ENCODE measurements at regions not wholly inside any gene's neighbourhood (a gene's known extent, or its start where the extent isn't known, plus 50 kb on each side); places are given as distances from the start of the nearest gene placed in this dataset.

- TF ChIP-seq EZH2 (IDR thresholded peaks at IDR 0.05; ENCODE audit: insufficient read depth, low read length): no peak
- TF ChIP-seq, protein P1, sequence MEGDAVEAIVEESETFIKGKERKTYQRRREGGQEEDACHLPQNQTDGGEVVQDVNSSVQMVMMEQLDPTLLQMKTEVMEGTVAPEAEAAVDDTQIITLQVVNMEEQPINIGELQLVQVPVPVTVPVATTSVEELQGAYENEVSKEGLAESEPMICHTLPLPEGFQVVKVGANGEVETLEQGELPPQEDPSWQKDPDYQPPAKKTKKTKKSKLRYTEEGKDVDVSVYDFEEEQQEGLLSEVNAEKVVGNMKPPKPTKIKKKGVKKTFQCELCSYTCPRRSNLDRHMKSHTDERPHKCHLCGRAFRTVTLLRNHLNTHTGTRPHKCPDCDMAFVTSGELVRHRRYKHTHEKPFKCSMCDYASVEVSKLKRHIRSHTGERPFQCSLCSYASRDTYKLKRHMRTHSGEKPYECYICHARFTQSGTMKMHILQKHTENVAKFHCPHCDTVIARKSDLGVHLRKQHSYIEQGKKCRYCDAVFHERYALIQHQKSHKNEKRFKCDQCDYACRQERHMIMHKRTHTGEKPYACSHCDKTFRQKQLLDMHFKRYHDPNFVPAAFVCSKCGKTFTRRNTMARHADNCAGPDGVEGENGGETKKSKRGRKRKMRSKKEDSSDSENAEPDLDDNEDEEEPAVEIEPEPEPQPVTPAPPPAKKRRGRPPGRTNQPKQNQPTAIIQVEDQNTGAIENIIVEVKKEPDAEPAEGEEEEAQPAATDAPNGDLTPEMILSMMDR (IDR thresholded peaks at IDR 0.05; ENCODE audit: insufficient read depth, low read depth, low read length): no peak
- peaks cover 3% of the 10 kb centered on the region for H3K4me1 Mint-ChIP-seq (ENCODE audit: low read depth, unreplicated experiment)
- DNase-seq (ENCODE audit: low read depth): no peak
- no peak overlapping the region for H3K4me2 ChIP-seq (ENCODE audit: low read length)
- no peaks in the 10 kb centered on the region for H3K36me3 Mint-ChIP-seq (ENCODE audit: low read depth, unreplicated experiment)
- no peak overlapping the region for H2AFZ ChIP-seq (ENCODE audit: low read depth, low read length)
- H3K79me2 ChIP-seq (ENCODE audit: insufficient read depth, low read length): no peaks in the 10 kb centered on the region
- H3K4me3 ChIP-seq (ENCODE audit: insufficient read depth, low read depth, low read length): no peak overlapping the region
- peaks cover 2% of the 10 kb centered on the region for H3K27me3 Mint-ChIP-seq (ENCODE audit: low read depth, unreplicated experiment)
- H3K27ac ChIP-seq (ENCODE audit: low read depth, low read length): no peak overlapping the region
- H3K9ac ChIP-seq (ENCODE audit: low read length): no peak overlapping the region
- H3K27me3 ChIP-seq (ENCODE audit: insufficient read depth, low read length): no peaks in the 10 kb centered on the region
- H3K4me1 ChIP-seq (ENCODE audit: insufficient read depth, low read length): no peaks in the 10 kb centered on the region
- FAIRE-seq: no peak
- H3K9me3 Mint-ChIP-seq (ENCODE audit: unreplicated experiment): peaks cover 2% of the 10 kb centered on the region
- H3K4me3 Mint-ChIP-seq (ENCODE audit: unreplicated experiment): no peak overlapping the region
- no peaks in the 10 kb centered on the region for H3K36me3 ChIP-seq (ENCODE audit: insufficient read depth, low read length)
- no peaks in the 10 kb centered on the region for H4K20me1 ChIP-seq (ENCODE audit: insufficient read depth, low read length)
- no peak overlapping the region for H3K27ac Mint-ChIP-seq (ENCODE audit: unreplicated experiment)
- H3K9me3 ChIP-seq (ENCODE audit: insufficient read depth, low read depth, low read length): no peaks in the 10 kb centered on the region
These were observed 195.3 kb downstream of the ZBTB18 start for GRCh38 chr1:244246334-244246733.

DNA sequence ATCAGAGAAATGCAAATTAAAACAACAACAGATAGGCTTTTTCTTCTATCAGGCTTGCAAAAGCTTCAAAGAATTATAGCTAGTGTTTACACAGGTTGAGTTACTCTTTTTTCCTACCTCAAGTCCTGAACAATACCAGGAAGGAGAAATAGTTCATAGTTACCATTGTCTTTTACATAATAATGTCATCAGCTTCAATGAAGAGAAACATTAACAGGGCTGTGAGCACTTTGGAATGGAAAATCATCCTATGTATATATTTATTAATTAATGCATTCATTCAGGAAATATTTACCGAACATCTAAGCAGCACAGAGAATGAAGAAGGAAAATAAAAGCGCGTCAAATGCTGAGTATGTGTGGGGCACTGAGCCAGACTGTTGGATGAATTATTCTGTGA lies 197.3 kb downstream of the ZBTB18 start:
- peaks cover 2% of the 10 kb centered on the region for H3K9me3 Mint-ChIP-seq (ENCODE audit: unreplicated experiment)
- FAIRE-seq: no peak
- no peak overlapping the region for H3K27ac ChIP-seq (ENCODE audit: low read depth, low read length)

GRCh38 chr1:244252211-244252610 lies 199.5 kb downstream of the ADSS2 start:
- Mint-ChIP-seq H3K4me3 (ENCODE audit: unreplicated experiment) (no peak overlapping the region), H3K27me3 (ENCODE audit: low read depth, unreplicated experiment) (no peaks in the 10 kb centered on the region), H3K27ac (ENCODE audit: unreplicated experiment) (no peak overlapping the region), H3K4me1 (ENCODE audit: low read depth, unreplicated experiment) (no peaks in the 10 kb centered on the region), H3K36me3 (ENCODE audit: low read depth, unreplicated experiment) (no peaks in the 10 kb centered on the region), H3K9me3 (ENCODE audit: unreplicated experiment) (no peaks in the 10 kb centered on the region)
- Histone ChIP-seq H3K27ac (ENCODE audit: low read depth, low read length) (no peak overlapping the region), H3K9me3 (ENCODE audit: insufficient read depth, low read depth, low read length) (no peaks in the 10 kb centered on the region), H3K79me2 (ENCODE audit: insufficient read depth, low read length) (no peaks in the 10 kb centered on the region), H3K27me3 (ENCODE audit: insufficient read depth, low read length) (no peaks in the 10 kb centered on the region), H3K4me1 (ENCODE audit: insufficient read depth, low read length) (no peaks in the 10 kb centered on the region), H3K36me3 (ENCODE audit: insufficient read depth, low read length) (no peaks in the 10 kb centered on the region), H4K20me1 (ENCODE audit: insufficient read depth, low read length) (no peaks in the 10 kb centered on the region), H2AFZ (ENCODE audit: low read depth, low read length) (no peak overlapping the region), H3K4me2 (ENCODE audit: low read length) (no peak overlapping the region), H3K9ac (ENCODE audit: low read length) (no peak overlapping the region), H3K4me3 (ENCODE audit: insufficient read depth, low read depth, low read length) (no peak overlapping the region)
- TF ChIP-seq, protein P1 (IDR thresholded peaks at IDR 0.05; ENCODE audit: insufficient read depth, low read depth, low read length): no peak
- no peak for TF ChIP-seq EZH2 (IDR thresholded peaks at IDR 0.05; ENCODE audit: insufficient read depth, low read length)
- DNase-seq (ENCODE audit: low read depth): no peak
- FAIRE-seq: no peak

More for the DNA sequence above, 197.3 kb downstream of the ZBTB18 start:
- TF ChIP-seq EZH2 (IDR thresholded peaks at IDR 0.05; ENCODE audit: insufficient read depth, low read length): no peak
- TF ChIP-seq, protein P1 (IDR thresholded peaks at IDR 0.05; ENCODE audit: insufficient read depth, low read depth, low read length): no peak
- H4K20me1 ChIP-seq (ENCODE audit: insufficient read depth, low read length): no peaks in the 10 kb centered on the region
- H3K4me3 Mint-ChIP-seq (ENCODE audit: unreplicated experiment): no peak overlapping the region
- no peaks in the 10 kb centered on the region for H3K4me1 Mint-ChIP-seq (ENCODE audit: low read depth, unreplicated experiment)
- H3K4me2 ChIP-seq (ENCODE audit: low read length): no peak overlapping the region
- no peak overlapping the region for H3K9ac ChIP-seq (ENCODE audit: low read length)
- no peaks in the 10 kb centered on the region for H3K36me3 Mint-ChIP-seq (ENCODE audit: low read depth, unreplicated experiment)
- no peaks in the 10 kb centered on the region for H3K79me2 ChIP-seq (ENCODE audit: insufficient read depth, low read length)
- DNase-seq (ENCODE audit: low read depth): no peak
- no peak overlapping the region for H3K27ac Mint-ChIP-seq (ENCODE audit: unreplicated experiment)
- no peaks in the 10 kb centered on the region for H3K36me3 ChIP-seq (ENCODE audit: insufficient read depth, low read length)
- H3K9me3 ChIP-seq (ENCODE audit: insufficient read depth, low read depth, low read length): no peaks in the 10 kb centered on the region
- no peaks in the 10 kb centered on the region for H3K27me3 ChIP-seq (ENCODE audit: insufficient read depth, low read length)
- no peaks in the 10 kb centered on the region for H3K4me1 ChIP-seq (ENCODE audit: insufficient read depth, low read length)
- H2AFZ ChIP-seq (ENCODE audit: low read depth, low read length): no peak overlapping the region
- H3K27me3 Mint-ChIP-seq (ENCODE audit: low read depth, unreplicated experiment): peaks cover 2% of the 10 kb centered on the region
- no peak overlapping the region for H3K4me3 ChIP-seq (ENCODE audit: insufficient read depth, low read depth, low read length)
